Fibroblast of mammary gland (primary cell): ENCODE measurements at regions not wholly inside any gene's neighbourhood (a gene's known extent, or its start where the extent isn't known, plus 50 kb on each side); places are given as distances from the start of the nearest gene placed in this dataset.

Experiments used
- DNase-seq: peaks from one replicate; pipeline ENCODE4 v3.0.0-alpha.2; 2010; ENCODE audit warnings: low read depth
- H3K4me3 ChIP-seq: 2 replicates; pipeline ENCODE4 v1.5.1; 2011; ENCODE audit warnings: low read depth, mild to moderate bottlenecking, low read length, moderate library complexity; ENCODE audit not compliant: control insufficient read depth
- TF ChIP-seq, protein P1 (sequence below): conservative IDR thresholded peaks from 2 replicates; pipeline ENCODE4 v1.5.1; 2011; ENCODE audit warnings: low read depth, low read length, inconsistent platforms; ENCODE audit not compliant: control insufficient read depth, insufficient read depth

DNA sequence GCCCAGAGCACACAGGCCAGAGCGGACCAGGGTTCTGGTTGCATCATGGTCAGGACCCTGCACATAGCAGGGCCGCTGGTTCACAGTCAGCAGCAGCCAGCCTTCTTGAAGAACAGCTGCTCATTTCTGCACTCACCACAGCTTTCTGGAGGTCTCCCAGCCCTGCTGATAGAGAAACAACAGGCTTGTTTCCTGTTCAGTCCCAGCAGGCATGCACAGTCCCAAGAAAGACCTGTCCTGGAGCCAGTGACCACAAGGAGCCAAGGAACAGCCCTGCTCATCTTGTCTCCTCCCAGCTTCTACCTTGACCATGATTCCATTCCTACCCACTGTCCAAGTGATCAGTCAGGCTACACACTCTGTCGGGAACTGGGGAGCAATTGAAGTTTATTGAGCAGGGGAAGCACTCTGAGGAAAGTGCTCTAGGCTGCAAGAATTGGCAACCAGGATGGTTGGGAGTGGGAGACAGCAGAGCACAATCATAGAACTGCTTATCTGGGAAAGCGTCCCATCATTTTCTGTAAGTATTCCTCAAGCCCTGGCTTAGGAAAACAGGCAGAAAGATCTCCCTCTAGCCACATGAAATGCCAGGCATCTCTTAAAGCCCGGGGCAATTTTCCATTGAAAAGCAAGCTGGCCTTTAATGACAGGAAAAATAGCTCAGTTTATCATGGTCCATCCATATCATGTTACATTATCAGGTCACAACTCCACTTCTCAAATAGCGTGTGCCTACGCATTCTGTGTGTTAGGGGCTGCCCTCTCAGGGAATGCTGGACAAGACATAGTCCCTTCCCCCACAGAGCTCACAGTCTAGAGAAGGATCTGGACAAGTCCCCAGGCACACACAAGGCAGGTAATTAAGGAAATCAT lies 155.4 kb upstream of the FOXF1 start:
- H3K4me3 ChIP-seq: no peak overlapping the region
- peak; percentile 56 for DNase-seq
- TF ChIP-seq, protein P1, sequence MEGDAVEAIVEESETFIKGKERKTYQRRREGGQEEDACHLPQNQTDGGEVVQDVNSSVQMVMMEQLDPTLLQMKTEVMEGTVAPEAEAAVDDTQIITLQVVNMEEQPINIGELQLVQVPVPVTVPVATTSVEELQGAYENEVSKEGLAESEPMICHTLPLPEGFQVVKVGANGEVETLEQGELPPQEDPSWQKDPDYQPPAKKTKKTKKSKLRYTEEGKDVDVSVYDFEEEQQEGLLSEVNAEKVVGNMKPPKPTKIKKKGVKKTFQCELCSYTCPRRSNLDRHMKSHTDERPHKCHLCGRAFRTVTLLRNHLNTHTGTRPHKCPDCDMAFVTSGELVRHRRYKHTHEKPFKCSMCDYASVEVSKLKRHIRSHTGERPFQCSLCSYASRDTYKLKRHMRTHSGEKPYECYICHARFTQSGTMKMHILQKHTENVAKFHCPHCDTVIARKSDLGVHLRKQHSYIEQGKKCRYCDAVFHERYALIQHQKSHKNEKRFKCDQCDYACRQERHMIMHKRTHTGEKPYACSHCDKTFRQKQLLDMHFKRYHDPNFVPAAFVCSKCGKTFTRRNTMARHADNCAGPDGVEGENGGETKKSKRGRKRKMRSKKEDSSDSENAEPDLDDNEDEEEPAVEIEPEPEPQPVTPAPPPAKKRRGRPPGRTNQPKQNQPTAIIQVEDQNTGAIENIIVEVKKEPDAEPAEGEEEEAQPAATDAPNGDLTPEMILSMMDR: no peak

- H3K4me3 ChIP-seq: no peak overlapping the region
- TF ChIP-seq, protein P1: no peak
- peak; percentile 79 for DNase-seq
These were observed 154.8 kb upstream of the FOXF1 start for GRCh38 chr16:86355531-86355930.

GRCh38 chr16:86355951-86356350 lies 154.4 kb upstream of the FOXF1 start:
- TF ChIP-seq, protein P1: no peak
- no peak overlapping the region for H3K4me3 ChIP-seq
- DNase-seq: peak; percentile 62

- TF ChIP-seq, protein P1: no peak
- DNase-seq: no peak
- no peak overlapping the region for H3K4me3 ChIP-seq
These were observed 153.5 kb upstream of the FOXF1 start for GRCh38 chr16:86356804-86357203.

DNA sequence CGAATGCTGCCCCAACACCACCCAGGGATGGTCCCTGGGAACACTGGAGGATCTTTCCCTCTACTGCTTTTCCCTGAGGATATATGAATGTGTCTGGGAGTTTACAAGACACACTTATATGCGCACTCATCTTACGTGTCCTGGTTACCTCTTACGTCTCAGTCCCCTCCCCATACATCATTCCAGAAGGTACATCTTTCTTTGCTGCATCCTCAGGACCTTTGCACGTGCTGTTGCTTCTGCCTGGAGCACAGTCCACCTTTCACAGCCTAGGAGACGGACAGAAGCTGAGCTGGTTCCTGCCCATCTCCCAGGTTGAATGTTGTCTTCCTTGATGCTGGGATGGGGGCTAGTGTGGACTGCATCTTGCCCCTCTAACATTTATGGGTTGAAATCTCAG lies 153.0 kb upstream of the FOXF1 start:
- H3K4me3 ChIP-seq: no peak overlapping the region
- TF ChIP-seq, protein P1: no peak

DNA sequence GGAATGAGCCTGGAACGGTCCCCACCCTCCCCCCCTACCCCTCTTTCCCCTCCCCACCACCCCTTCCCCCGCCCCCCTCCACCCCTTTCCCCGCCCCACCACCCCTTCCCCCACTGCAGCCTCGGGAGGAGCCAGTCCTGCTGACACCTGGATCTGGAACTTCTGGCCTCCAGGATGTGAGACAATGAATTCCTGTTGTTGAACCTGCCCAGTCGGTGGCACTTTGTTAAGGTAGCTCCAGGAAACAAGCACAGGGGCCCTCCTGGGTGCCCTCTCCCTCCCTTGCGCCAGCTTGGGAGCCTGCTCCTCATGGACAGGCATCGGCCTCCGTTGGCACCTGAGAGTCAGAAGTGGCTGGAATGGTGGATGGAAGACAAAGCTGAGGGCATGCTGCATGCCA lies 152.4 kb upstream of the FOXF1 start:
- DNase-seq: no peak
- H3K4me3 ChIP-seq: no peak overlapping the region
- TF ChIP-seq, protein P1: no peak

More for the DNA sequence above, 153.0 kb upstream of the FOXF1 start:
- no peak for DNase-seq

GRCh38 chr16:86359571-86359970 lies 150.8 kb upstream of the FOXF1 start:
- TF ChIP-seq, protein P1: no peak
- no peak overlapping the region for H3K4me3 ChIP-seq
- DNase-seq: no peak
